DND-41 (cell line): ENCODE measurements at regions not wholly inside any gene's neighbourhood (a gene's known extent, or its start where the extent isn't known, plus 50 kb on each side); places are given as distances from the start of the nearest gene placed in this dataset.

Source experiments
- ATAC-seq: fragments of 200-7000 bp; cut with Tn5 transposase; 3 replicates; pipeline ENCODE4 v1.9.1; 2021; ENCODE audit warnings: low read depth; ENCODE audit not compliant: insufficient read depth
- DNase-seq: peaks from one replicate; pipeline ENCODE4 v3.0.0-alpha.2; 2020
- H2AFZ ChIP-seq: 2 replicates; pipeline ENCODE4 v1.6.0; 2012; ENCODE audit warnings: low read depth, low read length
- H3K27ac ChIP-seq: 2 replicates; pipeline ENCODE4 v1.5.1; 2012; ENCODE audit warnings: low read length, inconsistent platforms
- H3K27me3 ChIP-seq: fragments of 200-600 bp; sonication (generic); 2 replicates; pipeline ENCODE4 v1.6.0; 2012; ENCODE audit warnings: low read length, mild to moderate bottlenecking, inconsistent platforms; ENCODE audit not compliant: insufficient read depth, poor library complexity
- H3K36me3 ChIP-seq: 2 replicates; pipeline ENCODE4 v1.5.1; 2012; ENCODE audit warnings: low read length, inconsistent platforms; ENCODE audit not compliant: insufficient read depth
- H3K4me1 ChIP-seq: 2 replicates; pipeline ENCODE4 v1.5.1; 2012; ENCODE audit warnings: mild to moderate bottlenecking, low read length; ENCODE audit not compliant: insufficient read depth
- H3K4me2 ChIP-seq: 2 replicates; pipeline ENCODE4 v1.6.0; 2012; ENCODE audit warnings: mild to moderate bottlenecking, moderate library complexity, low read length, inconsistent platforms; ENCODE audit not compliant: insufficient read depth
- H3K4me3 ChIP-seq, 2 experiments: fragments of 200-600 bp in 1 of 2; shearing (Covaris generic) in 1 of 2; 2 replicates each; pipeline ENCODE4 v1.5.1; 2012 to 2016; ENCODE audit warnings: inconsistent platforms in 2 of 2, low read length in 2 of 2, mild to moderate bottlenecking in 2 of 2, low read depth in 1 of 2, moderate library complexity in 1 of 2
- H3K79me2 ChIP-seq: 2 replicates; pipeline ENCODE4 v1.6.0; 2012; ENCODE audit warnings: low read length, inconsistent platforms; ENCODE audit not compliant: insufficient read depth
- H3K9ac ChIP-seq: 2 replicates; pipeline ENCODE4 v1.6.0; 2012; ENCODE audit warnings: low read depth, mild to moderate bottlenecking, inconsistent platforms, low read length, moderate library complexity
- H3K9me3 ChIP-seq: 2 replicates; pipeline ENCODE4 v1.5.1; 2012; ENCODE audit warnings: low read length, moderate library complexity, mild to moderate bottlenecking, inconsistent platforms; ENCODE audit not compliant: insufficient read depth, severe bottlenecking
- H4K20me1 ChIP-seq: 2 replicates; pipeline ENCODE4 v1.6.0; 2012; ENCODE audit warnings: low read length; ENCODE audit not compliant: insufficient read depth
- EZH2 ChIP-seq: IDR thresholded peaks from 3 replicates; pipeline ENCODE4 v1.6.1; 2012; ENCODE audit warnings: borderline replicate concordance, low read depth, mild to moderate bottlenecking, moderate library complexity, low read length, inconsistent platforms; ENCODE audit not compliant: severe bottlenecking
- TF ChIP-seq, protein P1 (sequence below): IDR thresholded peaks from 2 replicates; pipeline ENCODE4 v1.5.1; 2012; ENCODE audit warnings: borderline replicate concordance, low read length, moderate library complexity, mild to moderate bottlenecking; ENCODE audit not compliant: poor library complexity, severe bottlenecking; ENCODE audit errors: extremely low read depth

DNA sequence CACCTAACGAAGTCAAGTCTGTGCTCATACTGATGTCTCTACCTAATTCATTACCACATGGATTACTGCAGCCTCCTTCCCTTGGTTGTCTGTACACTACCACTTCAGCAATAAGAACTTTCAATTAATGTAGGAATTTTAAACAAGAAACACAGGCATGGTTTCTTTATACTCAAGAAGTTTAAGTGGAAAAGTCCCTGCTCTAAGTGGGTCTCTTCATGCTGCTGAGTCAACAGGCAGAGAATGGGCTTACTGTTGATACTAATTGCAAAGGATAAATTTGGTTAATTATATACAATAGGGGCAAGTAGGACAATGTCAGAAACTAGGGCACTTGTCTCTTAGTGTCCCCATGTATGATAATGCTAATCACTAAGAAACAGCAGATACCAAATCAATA is 392.6 kb downstream of the DSEL start:
- Histone ChIP-seq H3K4me3 (no peak overlapping the region), H3K4me2 (no peak overlapping the region), H2AFZ (no peak overlapping the region), H3K79me2 (no peaks in the 10 kb centered on the region), H3K9me3 (no peaks in the 10 kb centered on the region), H3K9ac (no peak overlapping the region), H3K27me3 (no peaks in the 10 kb centered on the region), H3K4me1 (no peaks in the 10 kb centered on the region), H3K27ac (no peak overlapping the region), H4K20me1 (no peaks in the 10 kb centered on the region), H3K36me3 (no peaks in the 10 kb centered on the region)
- ATAC-seq, result no peak
- DNase-seq, result no peak
- TF ChIP-seq, protein P1, sequence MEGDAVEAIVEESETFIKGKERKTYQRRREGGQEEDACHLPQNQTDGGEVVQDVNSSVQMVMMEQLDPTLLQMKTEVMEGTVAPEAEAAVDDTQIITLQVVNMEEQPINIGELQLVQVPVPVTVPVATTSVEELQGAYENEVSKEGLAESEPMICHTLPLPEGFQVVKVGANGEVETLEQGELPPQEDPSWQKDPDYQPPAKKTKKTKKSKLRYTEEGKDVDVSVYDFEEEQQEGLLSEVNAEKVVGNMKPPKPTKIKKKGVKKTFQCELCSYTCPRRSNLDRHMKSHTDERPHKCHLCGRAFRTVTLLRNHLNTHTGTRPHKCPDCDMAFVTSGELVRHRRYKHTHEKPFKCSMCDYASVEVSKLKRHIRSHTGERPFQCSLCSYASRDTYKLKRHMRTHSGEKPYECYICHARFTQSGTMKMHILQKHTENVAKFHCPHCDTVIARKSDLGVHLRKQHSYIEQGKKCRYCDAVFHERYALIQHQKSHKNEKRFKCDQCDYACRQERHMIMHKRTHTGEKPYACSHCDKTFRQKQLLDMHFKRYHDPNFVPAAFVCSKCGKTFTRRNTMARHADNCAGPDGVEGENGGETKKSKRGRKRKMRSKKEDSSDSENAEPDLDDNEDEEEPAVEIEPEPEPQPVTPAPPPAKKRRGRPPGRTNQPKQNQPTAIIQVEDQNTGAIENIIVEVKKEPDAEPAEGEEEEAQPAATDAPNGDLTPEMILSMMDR, result no peak
- TF ChIP-seq EZH2, result no peak

DNA sequence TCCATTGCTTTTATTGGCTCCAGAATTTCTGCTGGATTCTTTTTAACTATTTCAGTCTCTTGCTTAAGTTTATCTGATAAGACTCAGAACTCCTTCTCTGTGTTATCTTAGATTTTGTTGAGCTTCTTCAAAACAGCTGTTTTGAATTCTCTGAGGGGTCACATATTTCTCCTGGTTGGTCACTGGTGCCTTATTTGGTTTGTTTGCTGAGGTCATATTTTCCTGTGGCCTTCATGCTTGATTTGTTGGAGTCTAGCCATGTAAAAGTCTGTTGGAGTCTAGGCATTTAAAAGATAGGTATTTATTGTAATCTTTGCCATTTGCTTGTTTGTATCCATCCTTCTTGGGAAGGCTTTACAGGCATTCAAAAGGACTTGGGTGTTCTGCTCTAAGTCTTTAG is 398.7 kb downstream of the DSEL start:
- no peak for TF ChIP-seq EZH2
- TF ChIP-seq, protein P1, result no peak
- H3K4me2 ChIP-seq, result no peak overlapping the region
- H3K27ac ChIP-seq, result no peak overlapping the region
- H3K36me3 ChIP-seq, result no peaks in the 10 kb centered on the region
- no peaks in the 10 kb centered on the region for H3K9me3 ChIP-seq
- no peaks in the 10 kb centered on the region for H3K79me2 ChIP-seq
- no peak for DNase-seq
- no peak overlapping the region for H3K4me3 ChIP-seq
- no peak for ATAC-seq
- no peaks in the 10 kb centered on the region for H3K4me1 ChIP-seq
- H3K9ac ChIP-seq, result no peak overlapping the region
- no peaks in the 10 kb centered on the region for H3K27me3 ChIP-seq
- H2AFZ ChIP-seq, result no peak overlapping the region
- no peaks in the 10 kb centered on the region for H4K20me1 ChIP-seq

DNA sequence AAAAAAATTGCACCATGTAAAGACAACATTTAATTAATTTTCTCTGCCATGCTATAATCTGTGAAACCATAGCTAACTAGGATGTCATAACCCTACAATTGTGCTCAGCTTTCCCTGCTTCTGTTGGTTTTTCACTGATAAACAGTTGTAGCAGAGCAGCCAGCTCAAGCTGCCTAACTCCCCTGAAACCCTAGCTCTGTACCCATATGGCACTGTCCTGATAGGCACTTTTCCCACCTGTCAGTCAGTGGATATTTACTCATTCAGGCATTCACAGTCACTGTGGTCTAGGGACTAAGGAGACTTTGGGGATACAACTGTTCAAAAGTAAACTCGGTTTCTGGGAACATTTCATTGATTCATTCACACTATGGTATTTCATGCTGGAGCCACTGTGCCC is 407.0 kb downstream of the DSEL start:
- Histone ChIP-seq H3K9me3 (no peaks in the 10 kb centered on the region), H3K27me3 (no peaks in the 10 kb centered on the region), H3K36me3 (no peaks in the 10 kb centered on the region), H3K79me2 (no peaks in the 10 kb centered on the region), H3K9ac (no peak overlapping the region), H2AFZ (no peak overlapping the region), H3K27ac (no peak overlapping the region), H3K4me2 (no peak overlapping the region), H4K20me1 (no peaks in the 10 kb centered on the region), H3K4me1 (no peaks in the 10 kb centered on the region), H3K4me3 (no peak overlapping the region)
- TF ChIP-seq, protein P1, result no peak
- TF ChIP-seq EZH2, result no peak
- ATAC-seq, result no peak
- DNase-seq, result no peak

DNA sequence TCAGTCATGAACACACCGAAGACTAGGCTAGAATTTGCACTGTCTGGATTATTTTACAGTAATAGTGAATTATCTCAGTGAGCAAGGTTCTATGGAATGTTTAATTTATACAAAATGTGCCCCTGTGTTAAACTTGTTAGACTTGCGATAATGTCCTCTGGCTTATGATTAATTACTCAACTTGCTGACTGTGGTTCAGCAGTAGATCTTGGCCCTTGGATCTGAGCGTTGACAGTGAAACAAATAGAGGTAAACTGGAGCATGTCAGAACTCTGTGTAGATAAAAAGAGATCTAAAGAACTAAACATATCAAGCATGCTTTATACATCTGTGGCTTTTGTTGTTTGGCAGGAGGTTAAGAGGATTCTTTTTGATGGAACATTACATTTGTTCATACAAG is 407.6 kb downstream of the DSEL start:
- no peaks in the 10 kb centered on the region for H3K9me3 ChIP-seq
- no peaks in the 10 kb centered on the region for H3K79me2 ChIP-seq
- DNase-seq, result no peak
- H3K4me3 ChIP-seq, result no peak overlapping the region
- no peak overlapping the region for H3K27ac ChIP-seq
- no peak overlapping the region for H3K4me2 ChIP-seq
- no peaks in the 10 kb centered on the region for H3K36me3 ChIP-seq
- H3K4me1 ChIP-seq, result no peaks in the 10 kb centered on the region
- H3K9ac ChIP-seq, result no peak overlapping the region
- no peak for ATAC-seq
- no peak overlapping the region for H2AFZ ChIP-seq
- no peaks in the 10 kb centered on the region for H4K20me1 ChIP-seq
- no peak for TF ChIP-seq EZH2
- TF ChIP-seq, protein P1, result no peak
- H3K27me3 ChIP-seq, result no peaks in the 10 kb centered on the region
